T-cell (primary cell): ENCODE measurements at regions not wholly inside any gene's neighbourhood (a gene's known extent, or its start where the extent isn't known, plus 50 kb on each side); places are given as distances from the start of the nearest gene placed in this dataset.
"Not testable (repeated sequence)": the region's sequence is repeated elsewhere in the genome, so short reads cannot be mapped to it uniquely, and the experiment has no call there.

Experiments
- ATAC-seq, 4 experiments: fragments of 200-7000 bp in 3 of 4; fragments of 150-1000 bp in 1 of 4; cut with Tn5 transposase; replicated peaks in 1 of 4; 1 replicate in 3 of 4; 2 replicates in 1 of 4; pipeline ENCODE4 v1.10.0; 2021; ENCODE audit warnings: moderate library complexity in 3 of 4, mild to moderate bottlenecking in 2 of 4, moderate number of reproducible peaks in 1 of 4
- CTCF ChIA-PET, 2 donors: fragments of 300-600 bp; sonication (Branson Sonifier 250); formaldehyde crosslinking; loops; one replicate each; lab custom pipeline; 2022; ENCODE audit warnings: antibody characterized with exemption in 2 of 2; lab: Charles Lee
- POLR2A ChIA-PET, 2 donors: fragments of 300-600 bp; sonication (Branson Sonifier 250); formaldehyde crosslinking; loops; one replicate each; lab custom pipeline; 2022; ENCODE audit warnings: antibody characterized with exemption in 2 of 2; lab: Charles Lee
- DNase-seq, 35 experiments: peaks; one replicate each; pipeline versions ENCODE4 v3.0.0 to v3.0.0-alpha.2; 2013 to 2023
- H3K27ac ChIP-seq: one replicate; pipeline ENCODE4 v1.5.1; 2013; ENCODE audit warnings: low read length
- H3K27me3 ChIP-seq, 2 experiments: replicated peaks in 1 of 2; 1 replicate in 1 of 2; 2 replicates in 1 of 2; pipeline versions ENCODE4 v1.6.1 to v1.7.0; 2013; ENCODE audit warnings: low read length in 1 of 2, mixed read lengths in 1 of 2; ENCODE audit not compliant: control insufficient read depth in 2 of 2, insufficient read depth in 2 of 2; ENCODE audit errors: extremely low read depth in 1 of 2
- H3K36me3 ChIP-seq, 2 donors: 1 replicate in 1 of 2; 2 replicates in 1 of 2; pipeline versions ENCODE4 v1.6.1 to v1.7.0; 2013; ENCODE audit warnings: low read length in 1 of 2; ENCODE audit not compliant: control insufficient read depth in 2 of 2, insufficient read depth in 1 of 2; ENCODE audit errors: extremely low read depth in 1 of 2
- H3K4me1 ChIP-seq, 2 experiments: 1 replicate in 1 of 2; 2 replicates in 1 of 2; pipeline versions ENCODE4 v1.6.1 to v1.7.0; 2013; ENCODE audit warnings: low read length in 2 of 2, mixed read lengths in 1 of 2; ENCODE audit not compliant: insufficient read depth in 2 of 2, control insufficient read depth in 1 of 2; ENCODE audit errors: extremely low read depth in 1 of 2
- H3K4me3 ChIP-seq, 2 donors: 1 replicate in 1 of 2; 2 replicates in 1 of 2; pipeline versions ENCODE4 v1.5.1 to v1.7.0; 2013; ENCODE audit warnings: mild to moderate bottlenecking in 2 of 2, low read length in 1 of 2, moderate library complexity in 1 of 2; ENCODE audit not compliant: control insufficient read depth in 1 of 2; ENCODE audit errors: extremely low read depth in 1 of 2
- H3K9me3 ChIP-seq: 2 replicates; pipeline ENCODE4 v1.7.0; 2013
- H3K27ac Mint-ChIP-seq, 2 donors: one replicate each; pipeline ENCODE4 v1.8.0; 2020 to 2021; ENCODE audit warnings: mild to moderate bottlenecking in 2 of 2, mixed read lengths in 2 of 2
- H3K27me3 Mint-ChIP-seq, 2 donors: one replicate each; pipeline ENCODE4 v1.8.0; 2021 to 2022; ENCODE audit warnings: mixed read lengths in 2 of 2
- H3K36me3 Mint-ChIP-seq: one replicate; pipeline ENCODE4 v1.8.0; 2021; ENCODE audit warnings: mixed read lengths
- H3K4me1 Mint-ChIP-seq, 3 donors: one replicate each; pipeline ENCODE4 v1.8.0; 2020 to 2022; ENCODE audit warnings: mixed read lengths in 3 of 3, mild to moderate bottlenecking in 1 of 3
- H3K4me3 Mint-ChIP-seq, 3 donors: one replicate each; pipeline ENCODE4 v1.8.0; 2020 to 2022; ENCODE audit warnings: mild to moderate bottlenecking in 3 of 3, mixed read lengths in 3 of 3, moderate library complexity in 3 of 3
- H3K9me3 Mint-ChIP-seq, 3 donors: one replicate each; pipeline ENCODE4 v1.8.0; 2020 to 2022; ENCODE audit warnings: mixed read lengths in 3 of 3
- WGBS: methylation state at CpG from one replicate; pipeline ENCODE4 v1.1.5; 2013; ENCODE audit warnings: missing lambda C conversion rate; ENCODE audit not compliant: insufficient coverage; 5-methylcytosine and 5-hydroxymethylcytosine counted together

DNA sequence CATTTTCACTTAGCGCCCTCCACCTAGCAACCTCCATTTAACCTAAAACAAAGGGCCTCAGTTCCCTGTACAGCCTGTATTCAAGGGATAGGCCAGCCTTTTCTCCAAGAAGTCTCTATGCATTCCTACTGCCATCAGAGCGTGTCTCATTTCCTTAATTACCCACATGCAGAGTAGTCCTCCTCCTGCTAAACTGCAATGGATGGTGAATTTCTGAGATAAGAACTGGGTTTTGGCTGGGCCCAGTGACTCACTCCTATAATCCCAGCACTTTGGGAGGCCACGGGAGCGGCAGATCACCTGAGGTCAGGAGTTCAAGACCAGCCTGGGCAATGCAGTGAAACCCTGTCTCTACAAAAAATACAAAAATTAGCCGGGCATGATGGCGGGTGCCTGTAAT, 71.1 kb upstream of the GPR158 start:
- Histone ChIP-seq H3K27me3 (peaks cover 2 to 12% of the 10 kb centered on the region in 2 experiments), H3K4me3 (no peak overlapping the region), H3K9me3 (no peaks in the 10 kb centered on the region), H3K4me1 (no peaks in the 10 kb centered on the region), H3K27ac (no peak overlapping the region), H3K36me3 (no peaks in the 10 kb centered on the region)
- WGBS = no CpG with 5 or more reads among the region's 6 CpGs
- H3K27ac Mint-ChIP-seq = no peak overlapping the region
- H3K27me3 Mint-ChIP-seq = peaks cover 23 to 29% of the 10 kb centered on the region in 2 donors
- ATAC-seq = no peak
- POLR2A ChIA-PET = no interaction called here
- H3K4me3 Mint-ChIP-seq = no peak overlapping the region
- CTCF ChIA-PET = no interaction called here
- no peaks in the 10 kb centered on the region for H3K4me1 Mint-ChIP-seq
- no peaks in the 10 kb centered on the region for H3K9me3 Mint-ChIP-seq
- no peaks in the 10 kb centered on the region for H3K36me3 Mint-ChIP-seq
- no peak for DNase-seq

DNA sequence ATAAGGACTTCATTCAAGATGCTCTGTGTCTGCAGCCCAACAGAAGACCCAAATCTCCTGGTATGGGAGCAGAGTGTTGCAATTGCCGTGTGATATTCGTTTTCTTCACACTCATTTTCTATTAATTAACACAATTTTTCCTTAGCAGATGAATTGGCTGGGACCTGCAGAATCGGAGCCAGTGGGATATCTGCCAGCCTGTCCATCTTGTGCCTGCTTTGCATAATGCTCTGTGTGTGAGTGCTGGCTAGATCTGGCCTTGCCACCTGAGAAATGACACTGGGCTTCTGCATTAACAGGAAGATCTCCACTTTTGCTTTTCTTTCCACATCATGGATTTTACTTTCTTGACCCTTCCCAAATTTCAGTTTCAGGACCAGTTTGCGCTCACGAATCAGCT, 70.4 kb upstream of the GPR158 start:
- Mint-ChIP-seq H3K27me3 (peaks cover 25 to 26% of the 10 kb centered on the region in 2 donors), H3K4me1 (no peaks in the 10 kb centered on the region), H3K27ac (no peak overlapping the region), H3K4me3 (no peak overlapping the region), H3K9me3 (no peaks in the 10 kb centered on the region), H3K36me3 (no peaks in the 10 kb centered on the region)
- H3K4me1 ChIP-seq = no peaks in the 10 kb centered on the region
- H3K27ac ChIP-seq = no peak overlapping the region
- H3K9me3 ChIP-seq = no peaks in the 10 kb centered on the region
- H3K4me3 ChIP-seq = no peak overlapping the region
- ATAC-seq (no peak), DNase-seq (no peak)
- ChIA-PET CTCF (no interaction called here), POLR2A (no interaction called here)
- peaks cover 2 to 15% of the 10 kb centered on the region in 2 experiments for H3K27me3 ChIP-seq
- no CpG with 5 or more reads among the region's 5 CpGs for WGBS
- H3K36me3 ChIP-seq = no peaks in the 10 kb centered on the region

DNA sequence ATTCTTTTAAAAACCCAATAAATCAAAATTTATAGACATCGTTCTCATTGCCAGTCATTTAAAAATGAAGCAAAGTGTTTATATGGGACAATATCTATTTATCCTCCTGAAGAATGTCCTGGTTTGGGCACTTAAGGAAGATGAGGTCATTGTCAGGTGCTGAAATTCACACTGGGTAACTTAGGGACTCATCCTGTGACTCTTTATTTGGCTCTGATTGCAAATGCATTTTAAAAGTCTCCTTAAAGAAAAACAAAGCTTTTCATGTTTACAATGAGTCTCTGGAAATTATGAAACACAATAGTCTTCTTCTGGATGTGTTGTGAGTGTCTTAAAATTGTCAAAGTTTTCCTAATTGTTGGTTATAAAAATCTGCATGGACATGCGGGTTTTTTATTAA, 69.5 kb upstream of the GPR158 start:
- no peak overlapping the region for H3K4me3 Mint-ChIP-seq
- H3K36me3 Mint-ChIP-seq = no peaks in the 10 kb centered on the region
- peaks cover 24% of the 10 kb centered on the region in 2 donors for H3K27me3 Mint-ChIP-seq
- no peak overlapping the region for H3K27ac Mint-ChIP-seq
- ATAC-seq = no peak
- H3K4me1 ChIP-seq = no peaks in the 10 kb centered on the region
- ChIA-PET POLR2A (no interaction called here), CTCF (interaction anchor here in 1 of 2 donors (0.7 kb wide), 1 partner anchor 333 kb away, joined by 3 read pairs; no protein-coding TSS in a partner anchor)
- no peaks in the 10 kb centered on the region for H3K4me1 Mint-ChIP-seq
- WGBS = no CpG with 5 or more reads among the region's 2 CpGs
- H3K4me3 ChIP-seq = no peak overlapping the region
- DNase-seq = no peak
- H3K9me3 ChIP-seq = no peaks in the 10 kb centered on the region
- peaks cover 2 to 11% of the 10 kb centered on the region in 2 experiments for H3K27me3 ChIP-seq
- no peaks in the 10 kb centered on the region for H3K9me3 Mint-ChIP-seq
- no peaks in the 10 kb centered on the region for H3K36me3 ChIP-seq
- no peak overlapping the region for H3K27ac ChIP-seq

- ChIA-PET CTCF (interaction anchor here in 1 of 2 donors (0.7 kb wide), 1 partner anchor 334 kb away, joined by 3 read pairs; no protein-coding TSS in a partner anchor), POLR2A (no interaction called here)
- Histone ChIP-seq H3K4me1 (no peaks in the 10 kb centered on the region), H3K27me3 (peaks cover 2 to 12% of the 10 kb centered on the region in 2 experiments), H3K36me3 (no peaks in the 10 kb centered on the region), H3K27ac (no peak overlapping the region), H3K9me3 (no peaks in the 10 kb centered on the region), H3K4me3 (no peak overlapping the region)
- no peak for DNase-seq
- H3K4me3 Mint-ChIP-seq = no peak overlapping the region
- no peaks in the 10 kb centered on the region for H3K9me3 Mint-ChIP-seq
- WGBS = 66% methylated on average over 2 of the region's 5 CpGs
- no peak for ATAC-seq
- H3K4me1 Mint-ChIP-seq = no peaks in the 10 kb centered on the region
- no peak overlapping the region for H3K27ac Mint-ChIP-seq
- H3K36me3 Mint-ChIP-seq = no peaks in the 10 kb centered on the region
- peaks cover 20 to 21% of the 10 kb centered on the region in 2 donors for H3K27me3 Mint-ChIP-seq
These were observed 69.0 kb upstream of the GPR158 start for GRCh38 chr10:25105743-25106260.

DNA sequence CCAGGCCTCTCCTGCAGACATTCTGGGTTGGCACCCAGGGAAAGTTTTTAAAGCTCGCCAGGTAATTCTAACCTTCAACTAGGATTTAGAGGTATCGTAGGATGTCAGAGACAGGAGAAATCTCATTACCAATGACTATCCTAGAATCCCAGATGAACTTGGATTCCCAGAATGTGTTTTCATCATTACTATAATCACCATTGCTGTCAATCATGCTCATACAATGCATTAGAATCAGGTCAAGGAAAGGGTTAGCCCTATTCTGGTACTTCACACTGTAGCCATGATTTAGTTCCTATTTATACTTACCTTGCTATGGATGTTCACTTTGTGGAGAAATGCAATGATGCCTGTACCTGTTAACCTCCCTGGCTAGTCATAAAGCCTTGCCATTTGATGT, 67.0 kb upstream of the GPR158 start:
- POLR2A ChIA-PET = no interaction called here
- Histone ChIP-seq H3K9me3 (no peaks in the 10 kb centered on the region), H3K27me3 (peaks cover 2 to 19% of the 10 kb centered on the region in 2 experiments), H3K4me1 (no peaks in the 10 kb centered on the region), H3K4me3 (no peak overlapping the region), H3K36me3 (no peaks in the 10 kb centered on the region), H3K27ac (no peak overlapping the region)
- Mint-ChIP-seq H3K9me3 (no peaks in the 10 kb centered on the region), H3K4me3 (no peak overlapping the region), H3K27me3 (peaks cover 14 to 24% of the 10 kb centered on the region in 2 donors), H3K27ac (no peak overlapping the region), H3K36me3 (no peaks in the 10 kb centered on the region), H3K4me1 (no peaks in the 10 kb centered on the region)
- no peak for ATAC-seq
- no CpG with 5 or more reads among the region's 2 CpGs for WGBS
- CTCF ChIA-PET = no interaction called here
- DNase-seq = no peak

- WGBS = 80% methylated on average over 5 of the region's 7 CpGs
- H3K36me3 ChIP-seq, H3K9me3 Mint-ChIP-seq, H3K9me3 ChIP-seq, H3K4me1 Mint-ChIP-seq, POLR2A ChIA-PET, H3K4me1 ChIP-seq, ATAC-seq, DNase-seq, H3K36me3 Mint-ChIP-seq, H3K4me3 ChIP-seq, H3K27ac ChIP-seq, H3K27ac Mint-ChIP-seq, H3K4me3 Mint-ChIP-seq: not testable (repeated sequence)
- peaks cover 13 to 26% of the 10 kb centered on the region in 2 donors for H3K27me3 Mint-ChIP-seq
- H3K27me3 ChIP-seq = peaks cover 2 to 27% of the 10 kb centered on the region in 2 experiments
- CTCF ChIA-PET = interaction anchor here in 1 of 2 donors (0.6 to 0.7 kb wide), 2 partner anchors 439 to 581 kb away, joined by 3 to 4 read pairs; no protein-coding TSS in a partner anchor
These were observed 64.9 kb upstream of the GPR158 start for GRCh38 chr10:25109896-25110295.
